Liver (tissue), 3 donors: ENCODE measurements at regions not wholly inside any gene's neighbourhood (a gene's known extent, or its start where the extent isn't known, plus 50 kb on each side); places are given as distances from the start of the nearest gene placed in this dataset.

ENCODE experiments used
- ATF3 ChIP-seq: IDR thresholded peaks from 2 replicates; pipeline ENCODE4 v1.6.1; 2016; ENCODE audit warnings: antibody characterized with exemption
- EGR1 ChIP-seq, 2 donors: IDR thresholded peaks; 2 replicates each; pipeline ENCODE4 v1.6.1; 2016 to 2018; ENCODE audit warnings: antibody characterized with exemption in 2 of 2, low read depth in 2 of 2
- GABPA ChIP-seq, 2 donors: IDR thresholded peaks in 1 of 2; conservative IDR thresholded peaks in 1 of 2; 2 replicates each; pipeline ENCODE4 v1.6.1; 2016; ENCODE audit warnings: antibody characterized with exemption in 2 of 2, mild to moderate bottlenecking in 1 of 2, moderate library complexity in 1 of 2
- HNF4G ChIP-seq: IDR thresholded peaks from 2 replicates; pipeline ENCODE4 v1.6.1; 2016; ENCODE audit warnings: antibody characterized with exemption
- JUND ChIP-seq, 2 donors: IDR thresholded peaks; 2 replicates each; pipeline ENCODE4 v1.6.1; 2016; ENCODE audit warnings: antibody characterized with exemption in 2 of 2
- MAX ChIP-seq: IDR thresholded peaks from 2 replicates; pipeline ENCODE4 v1.6.1; 2016; ENCODE audit warnings: antibody characterized with exemption
- NR2F2 ChIP-seq: IDR thresholded peaks from 2 replicates; pipeline ENCODE4 v1.6.1; 2016; ENCODE audit warnings: antibody characterized with exemption
- RAD21 ChIP-seq, 2 donors: IDR thresholded peaks; 2 replicates each; pipeline ENCODE4 v1.6.1; 2016; ENCODE audit warnings: antibody characterized with exemption in 2 of 2, mild to moderate bottlenecking in 2 of 2
- RXRA ChIP-seq, 2 donors: IDR thresholded peaks; 2 replicates each; pipeline ENCODE4 v1.6.1; 2017 to 2018; ENCODE audit warnings: antibody characterized with exemption in 2 of 2, mild to moderate bottlenecking in 1 of 2
- SP1 ChIP-seq: IDR thresholded peaks from 2 replicates; pipeline ENCODE4 v1.6.1; 2018; ENCODE audit warnings: antibody characterized with exemption, mild to moderate bottlenecking
- TAF1 ChIP-seq: conservative IDR thresholded peaks from 2 replicates; pipeline ENCODE4 v1.6.1; 2016; ENCODE audit warnings: antibody characterized with exemption, mild to moderate bottlenecking
- TF ChIP-seq, protein P1 (sequence below): fragments of 150-350 bp; IDR thresholded peaks from 2 replicates; pipeline ENCODE4 v1.5.1; 2017; ENCODE audit warnings: improper control_type of control experiment, low read depth, low read length; ENCODE audit not compliant: missing input control
- TF ChIP-seq, protein P2 (sequence below): IDR thresholded peaks from 2 replicates; pipeline ENCODE4 v1.6.1; 2016; ENCODE audit warnings: antibody characterized with exemption, mild to moderate bottlenecking
- donor health status: healthy.
- donor health status: healthy.

DNA sequence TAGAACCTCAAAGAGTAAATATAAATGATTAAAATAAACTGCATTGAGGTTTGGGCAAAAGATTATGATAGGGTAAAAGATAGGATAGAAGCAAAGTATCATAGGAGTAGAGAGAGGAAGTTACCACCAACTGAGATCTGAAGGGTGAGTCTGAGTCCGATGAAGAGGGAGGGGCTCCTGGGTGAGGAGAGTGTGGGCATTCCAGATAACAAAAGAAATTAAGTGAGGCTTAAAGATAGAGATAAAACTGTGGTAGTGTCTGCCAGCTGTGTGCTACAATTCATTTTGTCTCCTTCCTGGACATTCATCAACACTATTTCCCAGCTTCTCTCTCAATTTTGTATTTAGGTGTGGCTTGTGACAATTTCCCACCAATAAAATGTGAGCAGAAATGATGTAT is 343.0 kb upstream of the PLSCR5 start:
- TF ChIP-seq NR2F2 (no peak), RAD21 (IDR thresholded peaks at IDR 0.05) (no peak), JUND (IDR thresholded peaks at IDR 0.05) (no peak), ATF3 (no peak), HNF4G (no peak), EGR1 (IDR thresholded peaks at IDR 0.05; ENCODE audit: low read depth in 2 of 2) (no peak), MAX (no peak), SP1 (no peak), GABPA (IDR thresholded peaks at IDR 0.05 in 1 of 2, conservative IDR thresholded peaks at IDR 0.05 in 1 of 2) (no peak), RXRA (IDR thresholded peaks at IDR 0.05) (no peak), TAF1 (no peak)
- TF ChIP-seq, protein P1, sequence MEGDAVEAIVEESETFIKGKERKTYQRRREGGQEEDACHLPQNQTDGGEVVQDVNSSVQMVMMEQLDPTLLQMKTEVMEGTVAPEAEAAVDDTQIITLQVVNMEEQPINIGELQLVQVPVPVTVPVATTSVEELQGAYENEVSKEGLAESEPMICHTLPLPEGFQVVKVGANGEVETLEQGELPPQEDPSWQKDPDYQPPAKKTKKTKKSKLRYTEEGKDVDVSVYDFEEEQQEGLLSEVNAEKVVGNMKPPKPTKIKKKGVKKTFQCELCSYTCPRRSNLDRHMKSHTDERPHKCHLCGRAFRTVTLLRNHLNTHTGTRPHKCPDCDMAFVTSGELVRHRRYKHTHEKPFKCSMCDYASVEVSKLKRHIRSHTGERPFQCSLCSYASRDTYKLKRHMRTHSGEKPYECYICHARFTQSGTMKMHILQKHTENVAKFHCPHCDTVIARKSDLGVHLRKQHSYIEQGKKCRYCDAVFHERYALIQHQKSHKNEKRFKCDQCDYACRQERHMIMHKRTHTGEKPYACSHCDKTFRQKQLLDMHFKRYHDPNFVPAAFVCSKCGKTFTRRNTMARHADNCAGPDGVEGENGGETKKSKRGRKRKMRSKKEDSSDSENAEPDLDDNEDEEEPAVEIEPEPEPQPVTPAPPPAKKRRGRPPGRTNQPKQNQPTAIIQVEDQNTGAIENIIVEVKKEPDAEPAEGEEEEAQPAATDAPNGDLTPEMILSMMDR = no peak
- TF ChIP-seq, protein P2, sequence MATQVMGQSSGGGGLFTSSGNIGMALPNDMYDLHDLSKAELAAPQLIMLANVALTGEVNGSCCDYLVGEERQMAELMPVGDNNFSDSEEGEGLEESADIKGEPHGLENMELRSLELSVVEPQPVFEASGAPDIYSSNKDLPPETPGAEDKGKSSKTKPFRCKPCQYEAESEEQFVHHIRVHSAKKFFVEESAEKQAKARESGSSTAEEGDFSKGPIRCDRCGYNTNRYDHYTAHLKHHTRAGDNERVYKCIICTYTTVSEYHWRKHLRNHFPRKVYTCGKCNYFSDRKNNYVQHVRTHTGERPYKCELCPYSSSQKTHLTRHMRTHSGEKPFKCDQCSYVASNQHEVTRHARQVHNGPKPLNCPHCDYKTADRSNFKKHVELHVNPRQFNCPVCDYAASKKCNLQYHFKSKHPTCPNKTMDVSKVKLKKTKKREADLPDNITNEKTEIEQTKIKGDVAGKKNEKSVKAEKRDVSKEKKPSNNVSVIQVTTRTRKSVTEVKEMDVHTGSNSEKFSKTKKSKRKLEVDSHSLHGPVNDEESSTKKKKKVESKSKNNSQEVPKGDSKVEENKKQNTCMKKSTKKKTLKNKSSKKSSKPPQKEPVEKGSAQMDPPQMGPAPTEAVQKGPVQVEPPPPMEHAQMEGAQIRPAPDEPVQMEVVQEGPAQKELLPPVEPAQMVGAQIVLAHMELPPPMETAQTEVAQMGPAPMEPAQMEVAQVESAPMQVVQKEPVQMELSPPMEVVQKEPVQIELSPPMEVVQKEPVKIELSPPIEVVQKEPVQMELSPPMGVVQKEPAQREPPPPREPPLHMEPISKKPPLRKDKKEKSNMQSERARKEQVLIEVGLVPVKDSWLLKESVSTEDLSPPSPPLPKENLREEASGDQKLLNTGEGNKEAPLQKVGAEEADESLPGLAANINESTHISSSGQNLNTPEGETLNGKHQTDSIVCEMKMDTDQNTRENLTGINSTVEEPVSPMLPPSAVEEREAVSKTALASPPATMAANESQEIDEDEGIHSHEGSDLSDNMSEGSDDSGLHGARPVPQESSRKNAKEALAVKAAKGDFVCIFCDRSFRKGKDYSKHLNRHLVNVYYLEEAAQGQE = no peak
